Neuron (in vitro differentiated cells): ENCODE measurements at regions not wholly inside any gene's neighbourhood (a gene's known extent, or its start where the extent isn't known, plus 50 kb on each side); places are given as distances from the start of the nearest gene placed in this dataset.
"Not testable (repeated sequence)": the region's sequence is repeated elsewhere in the genome, so short reads cannot be mapped to it uniquely, and the experiment has no call there.

Source experiments
- H2AFZ ChIP-seq: one replicate; pipeline ENCODE4 v1.6.1; 2013; ENCODE audit warnings: low read depth, mild to moderate bottlenecking, inconsistent platforms, low read length, moderate library complexity
- H3K27me3 ChIP-seq: one replicate; pipeline ENCODE4 v1.6.1; 2013; ENCODE audit warnings: low read length; ENCODE audit not compliant: insufficient read depth
- H3K36me3 ChIP-seq: one replicate; pipeline ENCODE4 v1.6.1; 2013; ENCODE audit warnings: low read length; ENCODE audit not compliant: insufficient read depth
- H3K4me1 ChIP-seq: one replicate; pipeline ENCODE4 v1.6.1; 2013; ENCODE audit warnings: low read length; ENCODE audit not compliant: insufficient read depth
- H3K4me3 ChIP-seq: 2 replicates; pipeline ENCODE4 v1.5.1; 2013; ENCODE audit warnings: mild to moderate bottlenecking, low read length, moderate library complexity
- H3K9me3 ChIP-seq: one replicate; pipeline ENCODE4 v1.6.1; 2013; ENCODE audit warnings: low read length

DNA sequence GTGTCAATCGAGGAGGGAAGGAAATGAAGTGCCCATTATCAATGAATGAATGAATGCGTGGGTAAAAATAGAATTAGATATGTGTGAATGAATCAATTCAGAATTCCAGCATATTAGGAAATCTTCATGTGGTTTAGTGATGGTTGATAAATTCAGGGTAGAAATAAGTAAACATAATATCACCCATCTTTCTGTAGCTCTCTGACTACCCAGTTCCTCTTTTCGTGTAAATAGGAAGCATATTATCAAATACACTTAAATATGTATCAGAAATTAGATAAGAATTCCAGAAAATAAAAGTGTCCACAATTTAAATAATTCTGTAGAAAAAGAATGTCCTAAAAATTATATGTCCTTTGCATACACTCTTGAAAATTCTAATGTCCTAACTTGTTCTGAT lies 552.9 kb upstream of the LRATD1 start:
- Histone ChIP-seq H3K36me3 (no peaks in the 10 kb centered on the region), H2AFZ (no peak overlapping the region), H3K4me3 (no peak overlapping the region), H3K27me3 (no peaks in the 10 kb centered on the region), H3K4me1 (no peaks in the 10 kb centered on the region), H3K9me3 (no peaks in the 10 kb centered on the region)

DNA sequence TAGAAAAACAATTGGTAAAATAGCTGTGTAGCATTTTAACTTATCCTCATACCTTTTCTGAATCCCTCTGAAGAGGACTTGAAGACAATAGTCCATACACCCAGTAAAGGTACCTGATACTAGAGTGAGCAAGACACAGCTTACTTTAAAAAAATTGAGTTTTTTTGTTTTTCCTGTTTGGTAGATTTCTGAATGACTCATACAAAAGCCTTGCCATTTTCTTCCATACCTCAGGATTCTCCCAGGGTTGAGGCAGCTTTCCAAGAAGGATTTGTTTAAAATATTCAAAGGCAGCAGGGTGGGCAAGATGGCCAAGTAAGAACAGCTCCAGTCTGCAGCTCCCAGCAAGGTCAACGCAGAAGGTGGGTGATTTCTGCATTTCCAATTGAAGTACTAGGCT lies 551.0 kb upstream of the LRATD1 start:
- H2AFZ ChIP-seq: no peak overlapping the region
- no peaks in the 10 kb centered on the region for H3K4me1 ChIP-seq
- H3K27me3 ChIP-seq: no peaks in the 10 kb centered on the region
- H3K36me3 ChIP-seq: no peaks in the 10 kb centered on the region
- no peak overlapping the region for H3K4me3 ChIP-seq
- H3K9me3 ChIP-seq: no peaks in the 10 kb centered on the region

DNA sequence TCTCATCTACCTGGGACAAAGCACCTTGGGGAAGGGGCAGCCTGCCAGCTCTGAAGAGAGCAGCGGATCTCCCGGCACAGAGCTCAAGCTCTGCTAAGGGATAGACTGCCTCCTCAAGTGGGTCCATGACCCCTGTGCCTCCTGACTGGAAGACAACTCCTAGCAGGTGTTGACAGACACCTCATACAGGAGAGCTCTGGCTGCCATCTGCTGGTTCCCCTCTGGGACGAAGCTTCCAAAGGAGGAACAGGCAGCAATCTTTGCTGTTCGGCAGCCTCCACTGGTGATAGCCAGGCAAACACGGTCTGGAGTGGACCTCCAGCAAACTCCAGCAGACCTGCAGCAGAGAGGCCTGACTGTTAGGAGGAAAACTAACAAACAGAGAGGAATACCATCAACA lies 549.9 kb upstream of the LRATD1 start:
- Histone ChIP-seq H2AFZ (no peak overlapping the region), H3K9me3 (no peaks in the 10 kb centered on the region), H3K4me3 (no peak overlapping the region), H3K36me3 (no peaks in the 10 kb centered on the region), H3K27me3 (no peaks in the 10 kb centered on the region), H3K4me1 (no peaks in the 10 kb centered on the region)

DNA sequence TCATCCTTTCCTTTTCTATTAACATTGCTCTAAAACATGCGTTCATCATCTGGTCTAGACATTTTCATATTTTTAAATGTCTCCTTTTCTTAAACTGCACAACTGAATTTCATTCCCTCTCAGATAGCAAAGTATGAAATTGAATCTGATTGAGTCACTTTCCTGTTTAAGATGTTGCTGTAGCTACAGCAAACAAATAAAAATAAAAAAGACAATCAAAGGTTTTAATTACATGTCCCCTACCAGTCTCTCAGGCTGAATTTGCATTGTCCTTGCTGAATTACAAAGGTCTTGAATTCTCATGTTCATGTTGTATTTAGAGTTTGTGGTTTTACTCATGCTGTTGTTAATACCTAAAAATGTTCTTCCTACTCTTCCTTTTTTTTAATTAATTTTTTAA lies 537.9 kb upstream of the LRATD1 start:
- Histone ChIP-seq H3K4me1 (no peaks in the 10 kb centered on the region), H3K27me3 (no peaks in the 10 kb centered on the region), H3K4me3 (no peak overlapping the region), H2AFZ (no peak overlapping the region), H3K9me3 (no peaks in the 10 kb centered on the region), H3K36me3 (no peaks in the 10 kb centered on the region)

DNA sequence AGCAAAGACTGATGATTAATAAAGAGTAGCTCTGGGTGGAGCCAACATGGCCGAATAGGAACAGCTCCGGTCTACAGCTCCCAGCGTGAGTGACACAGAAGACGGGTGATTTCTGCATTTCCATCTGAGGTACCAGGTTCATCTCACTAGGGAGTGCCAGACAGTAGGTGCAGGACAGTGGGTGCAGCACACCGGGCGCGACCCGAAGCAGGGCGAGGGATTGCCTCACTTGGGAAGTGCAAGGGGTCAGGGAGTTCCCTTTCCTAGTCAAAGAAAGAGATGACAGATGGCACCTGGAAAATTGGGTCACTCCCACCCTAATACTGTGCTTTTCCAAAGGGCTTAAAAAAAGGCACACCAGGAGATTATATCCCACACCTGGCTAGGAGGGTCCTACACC lies 533.4 kb upstream of the LRATD1 start:
- not testable (repeated sequence) for H3K4me3 ChIP-seq, H3K4me1 ChIP-seq, H3K36me3 ChIP-seq, H3K9me3 ChIP-seq, H2AFZ ChIP-seq, H3K27me3 ChIP-seq

DNA sequence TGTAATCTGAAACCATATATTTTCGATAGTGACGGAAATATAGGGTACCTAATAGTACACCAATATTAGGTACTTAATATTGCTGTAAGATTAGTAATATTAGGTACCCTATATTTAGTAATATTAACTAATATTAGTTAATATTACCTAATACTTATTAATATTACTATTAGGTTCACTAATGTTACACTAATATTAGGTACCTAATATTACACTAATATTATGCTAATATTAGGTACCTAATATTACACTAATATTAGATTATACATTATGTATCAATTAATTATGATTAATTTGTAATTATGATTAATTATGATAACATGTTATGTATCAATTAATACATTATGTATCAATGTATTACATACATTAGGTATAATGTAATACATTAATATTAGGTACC lies 518.2 kb upstream of the LRATD1 start:
- no peaks in the 10 kb centered on the region for H3K27me3 ChIP-seq
- no peaks in the 10 kb centered on the region for H3K36me3 ChIP-seq
- H2AFZ ChIP-seq: no peak overlapping the region
- no peak overlapping the region for H3K4me3 ChIP-seq
- H3K9me3 ChIP-seq: no peaks in the 10 kb centered on the region
- H3K4me1 ChIP-seq: no peaks in the 10 kb centered on the region

DNA sequence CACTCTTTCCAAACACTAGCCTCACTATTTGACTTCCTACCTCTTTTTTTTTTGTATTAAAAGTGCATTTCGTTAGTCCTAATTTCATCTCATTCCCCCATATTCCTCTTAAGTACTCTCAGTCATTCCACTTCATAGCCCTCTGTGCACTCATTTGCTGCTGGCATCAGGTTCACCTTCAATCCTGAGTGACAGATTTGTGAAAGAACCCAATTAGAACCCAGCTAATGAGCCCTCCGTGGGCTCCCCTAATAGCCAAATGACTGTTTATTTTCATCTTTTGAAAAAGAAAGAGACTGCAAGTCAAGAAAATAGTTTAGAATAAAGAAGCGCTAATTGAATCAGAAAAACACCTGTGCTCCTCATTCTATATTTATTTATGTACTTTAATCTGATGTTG lies 512.1 kb upstream of the LRATD1 start:
- no peaks in the 10 kb centered on the region for H3K4me1 ChIP-seq

DNA sequence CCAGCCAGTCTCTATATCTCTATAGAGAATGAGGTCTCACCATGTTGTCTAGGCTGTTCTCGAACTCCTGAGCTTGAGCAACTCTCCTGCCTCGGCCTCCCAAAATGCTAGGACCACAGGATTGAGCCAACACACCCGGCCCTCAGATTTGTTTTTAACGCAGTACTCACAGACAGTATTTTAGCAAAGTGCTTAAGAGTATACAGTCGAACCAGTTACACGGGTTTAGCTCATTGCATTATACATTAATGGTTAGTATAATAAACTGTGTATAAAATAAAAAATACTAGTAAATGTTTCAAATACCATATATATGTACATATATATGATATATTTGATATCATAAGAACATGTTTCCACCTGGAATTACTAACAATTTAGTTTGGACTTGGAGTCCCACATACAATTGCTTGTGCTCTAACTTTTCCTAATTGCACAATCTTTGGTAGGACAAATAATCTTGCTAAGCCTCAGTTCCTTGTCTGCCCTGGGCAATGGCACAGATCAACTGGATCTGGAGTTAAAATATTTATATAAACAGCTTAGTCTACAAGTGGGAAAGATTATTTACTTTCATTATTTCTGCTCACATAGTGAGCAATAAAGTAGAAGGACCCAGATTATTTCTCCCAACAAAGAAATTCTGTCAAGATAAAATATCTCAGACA lies 508.9 kb upstream of the LRATD1 start:
- Histone ChIP-seq H3K27me3 (no peaks in the 10 kb centered on the region), H3K9me3 (no peaks in the 10 kb centered on the region), H2AFZ (no peak overlapping the region), H3K4me3 (no peak overlapping the region), H3K36me3 (no peaks in the 10 kb centered on the region), H3K4me1 (no peaks in the 10 kb centered on the region)

More for the DNA sequence above, 512.1 kb upstream of the LRATD1 start:
- Histone ChIP-seq H2AFZ (no peak overlapping the region), H3K36me3 (no peaks in the 10 kb centered on the region), H3K9me3 (no peaks in the 10 kb centered on the region), H3K27me3 (no peaks in the 10 kb centered on the region), H3K4me3 (no peak overlapping the region)

DNA sequence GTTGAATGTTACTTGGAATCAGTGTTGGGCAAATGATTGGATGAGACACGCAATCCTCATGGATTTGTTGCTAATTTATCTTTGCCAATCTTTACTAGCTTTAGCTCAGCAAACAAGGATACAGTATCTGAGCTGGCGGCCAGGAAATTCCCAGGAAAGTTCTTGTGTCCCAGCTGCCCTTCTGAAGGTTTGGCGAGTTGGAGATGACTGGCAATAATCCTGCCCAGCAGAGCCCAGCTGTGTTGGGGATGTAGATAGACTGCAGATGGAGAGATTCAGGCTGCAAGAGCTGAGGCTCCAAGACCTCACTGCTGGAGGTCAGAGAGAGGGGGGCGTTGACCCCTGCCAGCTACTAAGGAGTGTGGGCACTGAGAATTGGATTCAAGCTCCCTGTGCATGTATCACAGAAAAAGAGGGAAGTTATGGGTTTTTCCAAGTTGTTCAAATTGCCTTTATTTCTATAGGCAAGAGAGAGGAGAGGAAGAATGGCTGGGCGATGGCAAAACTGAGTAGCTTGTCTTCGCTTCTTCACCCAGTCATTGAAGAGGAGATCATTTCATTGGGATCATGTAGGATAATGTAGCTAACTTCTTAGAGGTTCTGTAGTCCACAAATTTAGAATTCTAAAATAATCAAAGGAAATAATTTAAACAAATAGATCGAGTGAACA lies 506.8 kb upstream of the LRATD1 start:
- no peaks in the 10 kb centered on the region for H3K27me3 ChIP-seq
- H3K4me1 ChIP-seq: no peaks in the 10 kb centered on the region
- no peaks in the 10 kb centered on the region for H3K9me3 ChIP-seq
- no peaks in the 10 kb centered on the region for H3K36me3 ChIP-seq
- H3K4me3 ChIP-seq: no peak overlapping the region
- H2AFZ ChIP-seq: no peak overlapping the region

DNA sequence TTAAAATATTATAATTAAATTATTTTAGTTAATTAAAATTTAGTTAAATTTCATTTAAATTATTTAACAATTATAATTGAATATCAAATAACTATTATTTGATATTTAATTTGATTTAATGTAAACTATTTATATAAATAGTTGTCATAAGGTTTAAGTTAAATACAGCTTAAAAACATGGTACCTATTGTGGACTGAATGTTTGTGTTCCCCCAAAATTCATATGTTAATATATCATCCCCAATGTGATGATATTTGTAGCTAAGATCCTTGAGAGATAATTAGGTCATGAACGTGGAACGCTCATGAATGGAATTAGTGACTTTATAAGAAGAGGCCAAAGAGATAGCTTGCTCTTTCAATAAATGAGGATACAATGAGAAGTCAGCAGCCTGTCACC lies 505.7 kb upstream of the LRATD1 start:
- no peaks in the 10 kb centered on the region for H3K4me1 ChIP-seq
- H3K4me3 ChIP-seq: no peak overlapping the region
- no peaks in the 10 kb centered on the region for H3K27me3 ChIP-seq
- H2AFZ ChIP-seq: no peak overlapping the region
- H3K36me3 ChIP-seq: no peaks in the 10 kb centered on the region
- no peaks in the 10 kb centered on the region for H3K9me3 ChIP-seq

DNA sequence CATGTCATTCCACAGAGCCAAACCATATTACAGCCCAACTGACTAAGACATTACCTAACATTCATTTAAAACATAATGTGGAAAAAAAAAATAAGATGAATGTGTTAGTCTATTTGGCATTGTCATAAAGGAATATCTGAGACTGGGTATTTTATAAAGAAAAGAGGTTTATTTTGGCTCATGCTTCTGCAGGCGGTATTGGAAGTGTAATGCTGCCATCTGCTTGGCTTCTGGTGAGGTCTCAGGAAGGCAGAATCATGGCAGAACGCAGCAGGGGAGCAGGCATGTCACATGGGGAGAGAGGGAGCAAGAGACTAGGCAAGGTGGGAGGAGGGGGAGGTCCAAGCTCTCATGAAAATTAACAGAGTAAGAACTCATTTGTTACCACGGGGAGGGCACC lies 504.8 kb upstream of the LRATD1 start:
- no peak overlapping the region for H2AFZ ChIP-seq
- no peaks in the 10 kb centered on the region for H3K27me3 ChIP-seq
- H3K9me3 ChIP-seq: no peaks in the 10 kb centered on the region
- H3K36me3 ChIP-seq: no peaks in the 10 kb centered on the region
- H3K4me3 ChIP-seq: no peak overlapping the region
- no peaks in the 10 kb centered on the region for H3K4me1 ChIP-seq

DNA sequence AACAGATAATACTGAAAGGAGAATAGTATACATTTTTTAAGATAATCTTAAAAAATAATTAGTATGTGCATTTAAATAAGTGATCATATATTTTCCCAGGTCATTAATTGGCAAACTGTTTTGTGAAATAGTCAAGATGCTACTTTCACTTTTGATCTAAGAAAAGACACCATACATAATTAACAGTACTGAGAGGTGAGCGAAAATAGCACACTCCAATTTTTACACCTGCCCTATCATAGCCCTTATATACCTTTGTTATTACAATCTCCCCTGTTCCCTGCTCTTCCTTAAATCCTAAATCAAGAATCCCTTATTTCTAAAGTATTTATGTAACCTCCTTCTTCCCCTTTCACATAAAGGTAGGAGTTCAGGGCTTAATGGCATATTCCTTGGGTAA lies 500.1 kb upstream of the LRATD1 start:
- Histone ChIP-seq H2AFZ (no peak overlapping the region), H3K4me3 (no peak overlapping the region), H3K36me3 (no peaks in the 10 kb centered on the region), H3K27me3 (no peaks in the 10 kb centered on the region), H3K9me3 (no peaks in the 10 kb centered on the region), H3K4me1 (no peaks in the 10 kb centered on the region)

DNA sequence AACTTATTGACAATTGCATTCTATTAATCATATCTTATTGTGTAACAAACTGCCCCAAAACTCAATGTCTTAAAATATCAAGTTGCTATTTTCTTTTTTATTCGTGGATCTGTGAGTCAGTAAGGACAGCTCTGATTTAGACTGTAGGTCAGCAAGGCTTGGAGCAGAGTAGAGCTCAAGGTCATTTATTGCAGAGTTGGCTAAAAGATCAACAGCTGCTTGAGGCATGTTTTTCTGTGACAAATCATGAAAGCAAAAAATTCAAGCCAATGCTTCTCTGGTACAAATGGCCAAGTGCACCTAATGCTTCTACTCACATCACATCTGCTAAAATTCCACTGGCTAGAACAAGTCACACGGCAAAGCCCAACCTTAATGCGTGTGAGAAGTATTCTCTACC lies 497.7 kb upstream of the LRATD1 start:
- Histone ChIP-seq H3K36me3 (no peaks in the 10 kb centered on the region), H3K4me3 (no peak overlapping the region), H3K4me1 (no peaks in the 10 kb centered on the region), H3K27me3 (no peaks in the 10 kb centered on the region), H2AFZ (no peak overlapping the region), H3K9me3 (no peaks in the 10 kb centered on the region)

DNA sequence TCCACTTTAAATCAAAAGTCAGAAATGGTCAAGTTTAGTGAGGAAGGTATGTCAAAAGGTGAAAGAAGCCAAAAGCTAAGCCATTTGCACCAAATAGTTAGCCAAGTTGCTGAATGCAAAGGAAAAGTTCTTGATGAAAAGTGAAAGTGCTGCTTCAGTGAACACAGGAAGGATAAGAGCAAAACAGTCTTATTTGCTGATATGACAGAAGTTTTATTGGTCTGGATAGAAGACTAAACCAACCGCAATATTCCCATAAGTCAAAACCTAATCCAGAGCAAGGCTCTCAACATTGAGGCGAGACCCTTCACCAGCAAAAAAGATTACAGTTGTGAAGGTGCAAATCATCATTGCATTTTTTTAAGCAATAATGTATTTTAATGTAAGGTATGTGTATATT lies 496.5 kb upstream of the LRATD1 start:
- no peaks in the 10 kb centered on the region for H3K4me1 ChIP-seq
- H3K9me3 ChIP-seq: no peaks in the 10 kb centered on the region
- H3K4me3 ChIP-seq: no peak overlapping the region
- no peaks in the 10 kb centered on the region for H3K36me3 ChIP-seq
- no peak overlapping the region for H2AFZ ChIP-seq
- H3K27me3 ChIP-seq: no peaks in the 10 kb centered on the region
